ENCODE measurements at regions not wholly inside any gene's neighbourhood (a gene's known extent, or its start where the extent isn't known, plus 50 kb on each side); places are given as distances from the start of the nearest gene placed in this dataset.
"Not testable (repeated sequence)": the region's sequence is repeated elsewhere in the genome, so short reads cannot be mapped to it uniquely, and the experiment has no call there.

DNA sequence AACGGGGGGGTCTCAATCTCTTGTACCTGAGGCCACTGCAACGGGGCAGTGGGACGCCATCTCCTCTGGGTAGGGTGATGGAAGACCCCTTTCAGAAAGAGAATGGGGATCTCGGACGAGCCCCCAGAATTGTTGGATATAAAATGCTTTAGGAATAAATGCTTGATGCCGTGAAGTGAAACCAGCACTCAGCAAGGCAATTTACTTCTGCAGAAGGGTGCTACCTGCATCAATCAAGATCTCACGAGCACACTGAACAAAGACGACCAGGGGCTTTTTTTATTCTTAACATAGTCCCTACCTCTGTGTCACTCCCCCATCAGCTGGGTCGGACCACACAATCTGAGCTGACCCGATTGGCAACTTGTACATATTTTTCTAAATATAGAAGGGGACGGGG, 203.6 kb upstream of the TBX18 start:
- no peak overlapping the region for H3K4me3 ChIP-seq (ENCODE audit: low read depth, low read length)
- no peak for DNase-seq (ENCODE audit: low read depth)
- TF ChIP-seq MYC (IDR thresholded peaks at IDR 0.05; ENCODE audit: low read depth, low read length) (no peak), POLR2A (IDR thresholded peaks at IDR 0.05; ENCODE audit: extremely low read depth, insufficient read length) (no peak), MAX (IDR thresholded peaks at IDR 0.05; ENCODE audit: low read depth, low read length) (no peak)
- TF ChIP-seq, protein P1, sequence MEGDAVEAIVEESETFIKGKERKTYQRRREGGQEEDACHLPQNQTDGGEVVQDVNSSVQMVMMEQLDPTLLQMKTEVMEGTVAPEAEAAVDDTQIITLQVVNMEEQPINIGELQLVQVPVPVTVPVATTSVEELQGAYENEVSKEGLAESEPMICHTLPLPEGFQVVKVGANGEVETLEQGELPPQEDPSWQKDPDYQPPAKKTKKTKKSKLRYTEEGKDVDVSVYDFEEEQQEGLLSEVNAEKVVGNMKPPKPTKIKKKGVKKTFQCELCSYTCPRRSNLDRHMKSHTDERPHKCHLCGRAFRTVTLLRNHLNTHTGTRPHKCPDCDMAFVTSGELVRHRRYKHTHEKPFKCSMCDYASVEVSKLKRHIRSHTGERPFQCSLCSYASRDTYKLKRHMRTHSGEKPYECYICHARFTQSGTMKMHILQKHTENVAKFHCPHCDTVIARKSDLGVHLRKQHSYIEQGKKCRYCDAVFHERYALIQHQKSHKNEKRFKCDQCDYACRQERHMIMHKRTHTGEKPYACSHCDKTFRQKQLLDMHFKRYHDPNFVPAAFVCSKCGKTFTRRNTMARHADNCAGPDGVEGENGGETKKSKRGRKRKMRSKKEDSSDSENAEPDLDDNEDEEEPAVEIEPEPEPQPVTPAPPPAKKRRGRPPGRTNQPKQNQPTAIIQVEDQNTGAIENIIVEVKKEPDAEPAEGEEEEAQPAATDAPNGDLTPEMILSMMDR (IDR thresholded peaks at IDR 0.05; ENCODE audit: low read depth, low read length): no peak

DNA sequence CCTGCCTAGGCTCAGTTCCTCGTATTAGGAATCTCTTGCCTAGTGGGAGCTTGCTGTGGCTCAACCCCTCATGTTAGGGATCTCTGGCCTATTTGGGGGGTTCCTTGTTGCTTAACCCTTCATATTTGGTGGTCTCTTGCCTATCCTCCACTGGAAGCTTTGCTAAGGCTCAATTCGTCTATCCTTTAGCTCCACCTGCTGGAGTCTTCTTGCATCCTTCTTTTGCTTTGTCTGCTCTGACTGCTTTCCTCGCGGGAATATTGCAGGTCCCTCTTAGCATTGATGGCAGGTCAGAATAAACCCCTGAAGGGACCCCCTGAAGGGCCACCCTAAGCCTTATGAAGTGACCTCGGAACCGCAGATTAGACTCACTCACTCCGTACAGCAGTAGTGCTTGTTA, 203.0 kb upstream of the TBX18 start:
- peak; percentile 62 for DNase-seq (ENCODE audit: low read depth)
- H3K4me3 ChIP-seq (ENCODE audit: low read depth, low read length): no peak overlapping the region
- TF ChIP-seq POLR2A (IDR thresholded peaks at IDR 0.05; ENCODE audit: extremely low read depth, insufficient read length): no peak
- TF ChIP-seq, protein P1 (IDR thresholded peaks at IDR 0.05; ENCODE audit: low read depth, low read length): peak; percentile 69

GRCh38 chr6:84953111-84953755, 188.8 kb upstream of the TBX18 start:
- no peak overlapping the region for H3K4me3 ChIP-seq (ENCODE audit: low read depth, low read length)
- no peak for DNase-seq (ENCODE audit: low read depth)

DNA sequence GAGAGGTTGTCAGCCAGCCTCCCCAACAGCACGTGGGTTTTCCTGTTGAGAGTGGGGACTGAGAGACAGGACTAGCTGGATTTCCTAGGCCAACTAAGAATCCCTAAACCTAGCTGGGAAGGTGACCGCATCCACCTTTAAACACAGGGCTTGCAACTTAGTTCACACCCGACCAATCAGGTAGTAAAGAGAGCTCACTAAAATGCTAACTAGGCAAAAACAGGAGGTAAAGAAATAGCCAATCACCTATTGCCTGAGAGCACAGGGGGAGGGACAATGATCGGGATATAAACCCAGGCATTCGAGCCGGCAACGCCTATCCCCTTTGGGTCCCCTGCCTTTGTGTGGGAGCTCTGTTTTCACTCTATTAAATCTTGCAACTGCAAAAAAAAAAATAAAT, 180.5 kb upstream of the TBX18 start:
- H3K4me3 ChIP-seq (ENCODE audit: low read depth, low read length); DNase-seq (ENCODE audit: low read depth): not testable (repeated sequence)

More at GRCh38 chr6:84953111-84953755, 188.8 kb upstream of the TBX18 start:
- TF ChIP-seq MYC (IDR thresholded peaks at IDR 0.05; ENCODE audit: low read depth, low read length) (no peak), POLR2A (IDR thresholded peaks at IDR 0.05; ENCODE audit: extremely low read depth, insufficient read length) (no peak), MAX (IDR thresholded peaks at IDR 0.05; ENCODE audit: low read depth, low read length) (no peak)
- TF ChIP-seq, protein P1 (IDR thresholded peaks at IDR 0.05; ENCODE audit: low read depth, low read length): no peak

DNA sequence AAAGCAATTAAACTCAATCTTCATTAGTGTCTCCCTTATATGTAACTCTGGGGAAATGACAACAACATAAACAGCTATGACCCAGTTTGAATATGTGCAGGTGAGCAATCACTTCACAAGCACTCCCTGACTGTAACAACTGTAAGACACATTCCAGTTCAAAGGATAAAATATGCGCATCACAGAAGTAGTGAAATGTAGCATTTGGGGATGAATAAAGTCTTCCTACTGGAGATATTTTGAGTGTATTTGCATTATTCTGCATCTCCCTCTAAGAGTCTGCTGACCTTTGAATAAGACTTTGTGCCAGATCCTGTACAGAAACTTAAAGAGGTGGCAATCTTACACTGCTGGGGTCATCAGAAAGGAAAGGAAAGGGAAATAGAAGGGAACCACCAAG, 179.5 kb upstream of the TBX18 start:
- TF ChIP-seq MYC (IDR thresholded peaks at IDR 0.05; ENCODE audit: low read depth, low read length) (no peak), POLR2A (IDR thresholded peaks at IDR 0.05; ENCODE audit: extremely low read depth, insufficient read length) (no peak), MAX (IDR thresholded peaks at IDR 0.05; ENCODE audit: low read depth, low read length) (no peak)
- TF ChIP-seq, protein P1 (IDR thresholded peaks at IDR 0.05; ENCODE audit: low read depth, low read length): no peak
- H3K4me3 ChIP-seq (ENCODE audit: low read depth, low read length): no peak overlapping the region
- DNase-seq (ENCODE audit: low read depth): no peak

GRCh38 chr6:84941609-84942008, 177.2 kb upstream of the TBX18 start:
- DNase-seq (ENCODE audit: low read depth); H3K4me3 ChIP-seq (ENCODE audit: low read depth, low read length): not testable (repeated sequence)

DNA sequence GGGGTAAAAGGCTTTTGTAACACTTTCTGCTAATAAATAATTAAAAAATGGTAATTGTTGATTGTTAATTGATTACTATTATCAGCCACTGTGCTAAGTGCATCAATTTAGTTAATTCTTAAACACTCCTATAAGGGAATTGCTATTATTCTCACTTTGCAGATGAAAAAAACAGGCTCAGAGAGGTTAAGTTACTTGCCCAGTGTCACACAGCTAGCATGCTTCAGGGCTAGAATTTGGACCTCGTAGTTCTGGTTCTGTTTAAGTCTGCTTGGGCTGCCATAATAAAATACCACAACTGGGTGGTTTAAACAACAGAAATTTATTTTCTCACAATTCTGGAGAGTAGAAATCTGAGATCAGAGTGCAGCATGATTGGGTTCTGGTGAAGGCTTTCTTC, 164.8 kb upstream of the TBX18 start:
- H3K4me3 ChIP-seq (ENCODE audit: low read depth, low read length): no peak overlapping the region
- no peak for DNase-seq (ENCODE audit: low read depth)
- no peak for TF ChIP-seq MYC (IDR thresholded peaks at IDR 0.05; ENCODE audit: low read depth, low read length)
- no peak for TF ChIP-seq POLR2A (IDR thresholded peaks at IDR 0.05; ENCODE audit: extremely low read depth, insufficient read length)
- TF ChIP-seq, protein P1 (IDR thresholded peaks at IDR 0.05; ENCODE audit: low read depth, low read length): no peak
- no peak for TF ChIP-seq MAX (IDR thresholded peaks at IDR 0.05; ENCODE audit: low read depth, low read length)
